H9 (cell line): ENCODE measurements at regions not wholly inside any gene's neighbourhood (a gene's known extent, or its start where the extent isn't known, plus 50 kb on each side); places are given as distances from the start of the nearest gene placed in this dataset.

Experiments used
- DNase-seq: peaks from one replicate; pipeline ENCODE4 v3.0.0-alpha.2; 2017
- H2AFZ ChIP-seq: one replicate; pipeline ENCODE4 v1.6.1; 2013; ENCODE audit warnings: mild to moderate bottlenecking, low read length, control low read depth, moderate library complexity
- H2AK5ac ChIP-seq: 2 replicates; pipeline ENCODE4 v1.6.1; 2013; ENCODE audit warnings: low read length, control low read depth, mixed read lengths; ENCODE audit not compliant: insufficient read length
- H2BK120ac ChIP-seq: one replicate; pipeline ENCODE4 v1.6.1; 2013; ENCODE audit warnings: low read depth, mild to moderate bottlenecking, low read length, control low read depth, inconsistent platforms; ENCODE audit not compliant: poor library complexity, severe bottlenecking
- H2BK12ac ChIP-seq: 2 replicates; pipeline ENCODE4 v1.6.1; 2013; ENCODE audit warnings: low read length, control low read depth, mixed read lengths, low read depth; ENCODE audit not compliant: insufficient read length
- H2BK15ac ChIP-seq: 2 replicates; pipeline ENCODE4 v1.6.1; 2013; ENCODE audit warnings: low read depth, low read length, control low read depth
- H2BK20ac ChIP-seq: one replicate; pipeline ENCODE4 v1.6.1; 2013; ENCODE audit warnings: low read depth, mild to moderate bottlenecking, low read length, control low read depth, inconsistent platforms; ENCODE audit not compliant: poor library complexity, severe bottlenecking
- H2BK5ac ChIP-seq: 2 replicates; pipeline ENCODE4 v1.6.1; 2013; ENCODE audit warnings: low read length, control low read depth, mixed read lengths; ENCODE audit not compliant: insufficient read length
- H3K14ac ChIP-seq: 2 replicates; pipeline ENCODE4 v1.6.1; 2013; ENCODE audit warnings: low read length, control low read depth; ENCODE audit not compliant: insufficient read depth
- H3K18ac ChIP-seq: 2 replicates; pipeline ENCODE4 v1.6.1; 2013; ENCODE audit warnings: low read depth, mild to moderate bottlenecking, mixed read lengths, low read length, control low read depth; ENCODE audit not compliant: insufficient read length
- H3K23ac ChIP-seq: 2 replicates; pipeline ENCODE4 v1.6.1; 2013; ENCODE audit warnings: low read length, control low read depth, mixed read lengths, low read depth; ENCODE audit not compliant: insufficient read length
- H3K23me2 ChIP-seq: 2 replicates; pipeline ENCODE4 v1.6.1; 2013; ENCODE audit warnings: low read depth, mild to moderate bottlenecking, mixed read lengths, low read length, control low read depth; ENCODE audit not compliant: insufficient read length, poor library complexity, severe bottlenecking
- H3K27ac ChIP-seq: 2 replicates; pipeline ENCODE4 v1.5.1; 2013; ENCODE audit warnings: low read length, control low read depth, mixed read lengths, low read depth; ENCODE audit not compliant: insufficient read length
- H3K27me3 ChIP-seq: 2 replicates; pipeline ENCODE4 v1.6.1; 2013; ENCODE audit warnings: low read length, control low read depth, inconsistent platforms; ENCODE audit not compliant: insufficient read depth
- H3K4ac ChIP-seq: 2 replicates; pipeline ENCODE4 v1.6.1; 2013; ENCODE audit warnings: low read depth, mild to moderate bottlenecking, control low read depth, inconsistent platforms, low read length, moderate library complexity
- H3K4me1 ChIP-seq: 2 replicates; pipeline ENCODE4 v1.6.1; 2013; ENCODE audit warnings: low read length, control low read depth, inconsistent platforms; ENCODE audit not compliant: insufficient read depth
- H3K4me2 ChIP-seq: 2 replicates; pipeline ENCODE4 v1.6.1; 2013; ENCODE audit warnings: low read length, control low read depth, mixed read lengths; ENCODE audit not compliant: insufficient read length, insufficient read depth
- H3K56ac ChIP-seq: 2 replicates; pipeline ENCODE4 v1.6.1; 2013; ENCODE audit warnings: low read depth, mild to moderate bottlenecking, mixed read lengths, low read length, control low read depth; ENCODE audit not compliant: insufficient read length
- H3K79me1 ChIP-seq: 2 replicates; pipeline ENCODE4 v1.6.1; 2013; ENCODE audit warnings: low read depth, mild to moderate bottlenecking, moderate library complexity, low read length, control low read depth, inconsistent platforms; ENCODE audit not compliant: insufficient read depth, poor library complexity, severe bottlenecking
- H3K79me2 ChIP-seq: 2 replicates; pipeline ENCODE4 v1.6.1; 2013; ENCODE audit warnings: low read length, control low read depth, inconsistent platforms; ENCODE audit not compliant: insufficient read depth
- H3K9ac ChIP-seq: 2 replicates; pipeline ENCODE4 v1.6.1; 2013; ENCODE audit warnings: low read length, control low read depth, mixed read lengths; ENCODE audit not compliant: insufficient read length; ENCODE audit errors: extremely low read depth
- H3K9me3 ChIP-seq: one replicate; pipeline ENCODE4 v1.6.1; 2013; ENCODE audit warnings: low read depth, low read length, inconsistent platforms; ENCODE audit not compliant: control insufficient read depth
- H3T11ph ChIP-seq: one replicate; pipeline ENCODE4 v1.6.1; 2013; ENCODE audit warnings: mild to moderate bottlenecking, low read length, control low read depth, inconsistent platforms
- H4K20me1 ChIP-seq: one replicate; pipeline ENCODE4 v1.6.1; 2013; ENCODE audit not compliant: control insufficient read depth, insufficient read length, insufficient read depth
- H4K5ac ChIP-seq: 2 replicates; pipeline ENCODE4 v1.6.1; 2013; ENCODE audit warnings: low read depth, mild to moderate bottlenecking, mixed read lengths, low read length, control low read depth; ENCODE audit not compliant: insufficient read length
- H4K8ac ChIP-seq: replicated peaks from 2 replicates; pipeline ENCODE4 v1.6.1; 2013; ENCODE audit warnings: low read length, control low read depth, mixed read lengths, low read depth; ENCODE audit not compliant: insufficient read length
- H4K91ac ChIP-seq: 2 replicates; pipeline ENCODE4 v1.6.1; 2013; ENCODE audit warnings: low read depth, mild to moderate bottlenecking, moderate library complexity, mixed read lengths, low read length, control low read depth; ENCODE audit not compliant: insufficient read length
- H3K27ac Mint-ChIP-seq, 3 experiments: 2 replicates in 2 of 3; 3 replicates in 1 of 3; pipeline ENCODE4 v1.8.0; 2020 to 2021; ENCODE audit warnings: mixed read lengths in 3 of 3, mild to moderate bottlenecking in 1 of 3, moderate library complexity in 1 of 3
- H3K27me3 Mint-ChIP-seq: 2 replicates; pipeline ENCODE4 v1.8.0; 2021; ENCODE audit warnings: low read depth, mild to moderate bottlenecking, moderate library complexity, mixed read lengths
- H3K36me3 Mint-ChIP-seq, 3 experiments: 2 replicates in 2 of 3; 3 replicates in 1 of 3; pipeline ENCODE4 v1.8.0; 2020 to 2021; ENCODE audit warnings: low read depth in 3 of 3, mixed read lengths in 3 of 3; ENCODE audit not compliant: insufficient read depth in 1 of 3
- H3K4me1 Mint-ChIP-seq, 2 experiments: 2 replicates each; pipeline ENCODE4 v1.8.0; 2020; ENCODE audit warnings: mixed read lengths in 2 of 2
- H3K4me3 Mint-ChIP-seq, 2 experiments: 2 replicates in 1 of 2; 3 replicates in 1 of 2; pipeline ENCODE4 v1.8.0; 2020 to 2021; ENCODE audit warnings: mild to moderate bottlenecking in 2 of 2, mixed read lengths in 2 of 2, moderate library complexity in 1 of 2
- H3K9me3 Mint-ChIP-seq, 2 experiments: 2 replicates in 1 of 2; 3 replicates in 1 of 2; pipeline ENCODE4 v1.8.0; 2020; ENCODE audit warnings: mild to moderate bottlenecking in 2 of 2, mixed read lengths in 2 of 2, moderate library complexity in 1 of 2
- WGBS: extraction: QIAGEN DNeasy Blood & Tissue Kit; methylation state at CpG from one replicate; pipeline ENCODE4 v1.1.7; 2013; ENCODE audit warnings: missing lambda C conversion rate, low lambda C conversion rate, mixed read lengths; ENCODE audit not compliant: insufficient read length; ENCODE audit errors: extremely low coverage; 5-methylcytosine and 5-hydroxymethylcytosine counted together
- TF ChIP-seq, protein P1 (sequence below): fragments of 200-600 bp; sonication (generic); conservative IDR thresholded peaks from 3 replicates; pipeline ENCODE4 v1.8.0; 2021; ENCODE audit warnings: antibody characterized with exemption, mild to moderate bottlenecking

DNA sequence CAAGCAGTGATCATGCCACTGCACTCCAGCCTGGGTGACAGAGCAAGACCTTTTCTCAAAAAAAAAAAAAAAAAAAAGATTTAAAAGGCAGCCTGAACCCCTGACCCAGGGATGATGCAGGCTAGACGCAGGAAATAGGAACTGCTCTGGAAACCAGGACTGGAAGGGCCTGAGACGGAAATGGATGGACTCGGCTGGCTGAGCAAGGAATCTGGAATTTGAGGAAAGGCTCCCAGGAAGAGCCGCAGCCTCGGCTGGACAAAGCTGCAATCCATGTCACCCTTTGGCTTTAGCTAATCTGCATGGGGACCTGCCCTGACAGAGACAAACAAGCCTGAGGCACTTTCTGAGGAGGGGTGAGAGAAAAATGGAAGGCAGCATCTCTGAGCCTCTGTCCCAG lies 55.0 kb upstream of the DAPL1 start:
- H3K27ac Mint-ChIP-seq: no peak overlapping the region

More for the DNA sequence above, 55.0 kb upstream of the DAPL1 start:
- no peak overlapping the region for H3K4me2 ChIP-seq
- Mint-ChIP-seq H3K4me1 (peaks cover 21 to 22% of the 10 kb centered on the region in 2 experiments), H3K36me3 (no peaks in the 10 kb centered on the region), H3K9me3 (no peaks in the 10 kb centered on the region), H3K27me3 (no peaks in the 10 kb centered on the region; the same call in 1 of the 2 replicates), H3K4me3 (no peak overlapping the region)
- H3K9ac ChIP-seq: no peak overlapping the region
- no CpG with 5 or more reads among the region's 5 CpGs for WGBS
- no peaks in the 10 kb centered on the region for H3K23me2 ChIP-seq
- H2BK5ac ChIP-seq: no peak overlapping the region
- H3K9me3 ChIP-seq: no peaks in the 10 kb centered on the region
- no peak overlapping the region for H4K5ac ChIP-seq
- no peak overlapping the region for H3K4ac ChIP-seq
- TF ChIP-seq, protein P1, sequence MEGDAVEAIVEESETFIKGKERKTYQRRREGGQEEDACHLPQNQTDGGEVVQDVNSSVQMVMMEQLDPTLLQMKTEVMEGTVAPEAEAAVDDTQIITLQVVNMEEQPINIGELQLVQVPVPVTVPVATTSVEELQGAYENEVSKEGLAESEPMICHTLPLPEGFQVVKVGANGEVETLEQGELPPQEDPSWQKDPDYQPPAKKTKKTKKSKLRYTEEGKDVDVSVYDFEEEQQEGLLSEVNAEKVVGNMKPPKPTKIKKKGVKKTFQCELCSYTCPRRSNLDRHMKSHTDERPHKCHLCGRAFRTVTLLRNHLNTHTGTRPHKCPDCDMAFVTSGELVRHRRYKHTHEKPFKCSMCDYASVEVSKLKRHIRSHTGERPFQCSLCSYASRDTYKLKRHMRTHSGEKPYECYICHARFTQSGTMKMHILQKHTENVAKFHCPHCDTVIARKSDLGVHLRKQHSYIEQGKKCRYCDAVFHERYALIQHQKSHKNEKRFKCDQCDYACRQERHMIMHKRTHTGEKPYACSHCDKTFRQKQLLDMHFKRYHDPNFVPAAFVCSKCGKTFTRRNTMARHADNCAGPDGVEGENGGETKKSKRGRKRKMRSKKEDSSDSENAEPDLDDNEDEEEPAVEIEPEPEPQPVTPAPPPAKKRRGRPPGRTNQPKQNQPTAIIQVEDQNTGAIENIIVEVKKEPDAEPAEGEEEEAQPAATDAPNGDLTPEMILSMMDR: no peak
- H3K27ac ChIP-seq: no peak overlapping the region
- H2BK15ac ChIP-seq: no peak overlapping the region
- no peak overlapping the region for H4K91ac ChIP-seq
- H3K23ac ChIP-seq: no peak overlapping the region
- no peak overlapping the region for H3K14ac ChIP-seq
- H3K56ac ChIP-seq: no peak overlapping the region
- no peaks in the 10 kb centered on the region for H4K20me1 ChIP-seq
- no peak overlapping the region for H2AFZ ChIP-seq
- H3K18ac ChIP-seq: no peak overlapping the region
- H2BK120ac ChIP-seq: no peak overlapping the region
- H3K79me2 ChIP-seq: no peaks in the 10 kb centered on the region
- no peak overlapping the region for H2BK20ac ChIP-seq
- no peak overlapping the region for H2AK5ac ChIP-seq
- H3K79me1 ChIP-seq: no peaks in the 10 kb centered on the region
- no peak overlapping the region for H3T11ph ChIP-seq
- no peak overlapping the region for H2BK12ac ChIP-seq
- no peak overlapping the region for H4K8ac ChIP-seq
- no peaks in the 10 kb centered on the region; the same call in 1 of the 2 replicates for H3K4me1 ChIP-seq
- no peak for DNase-seq
- no peaks in the 10 kb centered on the region for H3K27me3 ChIP-seq
